HCT116 (cell line): ENCODE measurements at regions not wholly inside any gene's neighbourhood (a gene's known extent, or its start where the extent isn't known, plus 50 kb on each side); places are given as distances from the start of the nearest gene placed in this dataset.
"Not testable (repeated sequence)": the region's sequence is repeated elsewhere in the genome, so short reads cannot be mapped to it uniquely, and the experiment has no call there.

ENCODE experiments used
- ATAC-seq: fragments of 200-7000 bp; cut with Tn5 transposase; 2 replicates; pipeline ENCODE4 v1.9.1; 2020; ENCODE audit warnings: mild to moderate bottlenecking, moderate library complexity
- BruUV-seq: library from RNA; stranded (reverse); fragments of 400-500 nt; replicated peaks from 2 replicates; lab custom pipeline; 2021; lab: Mats Ljungman, UMichigan
- CTCF ChIA-PET: fragments of 300-600 bp; sonication (Branson Sonifier 250); formaldehyde crosslinking; loops from one replicate; lab custom pipeline; 2021; ENCODE audit warnings: antibody characterized with exemption; lab: Charles Lee
- POLR2A ChIA-PET: fragments of 300-600, 350-600 bp; sonication (Branson Sonifier 250); formaldehyde crosslinking; loops from one replicate; lab custom pipeline; 2021; ENCODE audit warnings: antibody characterized with exemption; lab: Charles Lee
- RAD21 ChIA-PET, 2 experiments: fragments of 300-600 bp; sonication (Branson Sonifier 250); formaldehyde crosslinking; loops; one replicate each; lab custom pipeline; 2023; ENCODE audit warnings: low total read pairs in 2 of 2; ENCODE audit not compliant: uncharacterized antibody in 2 of 2, unreplicated experiment in 2 of 2, low non-redundant PET in 1 of 2; lab: Charles Lee
- DNase-seq: peaks from one replicate; pipeline ENCODE4 v3.0.0-alpha.2; 2010; ENCODE audit warnings: low read depth, low spot score
- H2AFZ ChIP-seq: fragments of 200-600 bp; shearing (Covaris generic), sonication (generic); 2 replicates; pipeline ENCODE4 v1.6.1; 2017; ENCODE audit warnings: low read depth, mixed run types, mixed read lengths, antibody characterized with exemption, low read length; ENCODE audit not compliant: poor library complexity, severe bottlenecking
- H3K27ac ChIP-seq: 2 replicates; pipeline ENCODE4 v1.5.1; 2012; ENCODE audit warnings: low read depth, low read length
- H3K27me3 ChIP-seq: fragments of 200-600 bp; sonication (generic); 2 replicates; pipeline ENCODE4 v1.6.1; 2016; ENCODE audit warnings: mixed run types, low read length, mixed read lengths; ENCODE audit not compliant: insufficient read depth
- H3K36me3 ChIP-seq, 2 experiments: fragments of 200-500 bp in 1 of 2; fragments of 200-600 bp in 1 of 2; sonication (Bioruptor generic) in 1 of 2; sonication (generic) in 1 of 2; 2 replicates each; pipeline versions ENCODE4 v1.5.1 to v1.6.1; 2014 to 2016; ENCODE audit warnings: low read length in 2 of 2, inconsistent platforms in 1 of 2, mixed read lengths in 1 of 2, mixed run types in 1 of 2; ENCODE audit not compliant: insufficient read depth in 2 of 2, control insufficient read depth in 1 of 2
- H3K4me1 ChIP-seq, 2 experiments: fragments of 200-600 bp in 1 of 2; sonication (generic) in 1 of 2; 2 replicates each; pipeline versions ENCODE4 v1.5.1 to v1.6.1; 2012 to 2017; ENCODE audit warnings: low read length in 2 of 2, inconsistent platforms in 1 of 2, mild to moderate bottlenecking in 1 of 2, mixed read lengths in 1 of 2, mixed run types in 1 of 2, moderate library complexity in 1 of 2; ENCODE audit not compliant: insufficient read depth in 2 of 2, control insufficient read depth in 1 of 2
- H3K4me2 ChIP-seq: fragments of 200-600 bp; sonication (generic); 2 replicates; pipeline ENCODE4 v1.6.1; 2017; ENCODE audit warnings: mixed run types, low read length, mixed read lengths
- H3K4me3 ChIP-seq, 2 experiments: fragments of 200-600 bp in 1 of 2; sonication (generic) in 1 of 2; replicated peaks in 1 of 2; 2 replicates each; pipeline ENCODE4 v1.5.1; 2011 to 2016; ENCODE audit warnings: low read length in 2 of 2, control low read depth in 1 of 2, low read depth in 1 of 2, mild to moderate bottlenecking in 1 of 2, mixed read lengths in 1 of 2, mixed run types in 1 of 2
- H3K79me2 ChIP-seq: fragments of 200-600 bp; sonication (generic); 2 replicates; pipeline ENCODE4 v1.6.1; 2017; ENCODE audit warnings: mild to moderate bottlenecking, mixed run types, low read length, moderate library complexity, mixed read lengths; ENCODE audit not compliant: insufficient read depth
- H3K9ac ChIP-seq: fragments of 200-600 bp; sonication (generic); 2 replicates; pipeline ENCODE4 v1.6.1; 2016; ENCODE audit warnings: low read length, mixed read lengths
- H3K9me2 ChIP-seq: fragments of 200-600 bp; sonication (generic), shearing (Covaris generic); 2 replicates; pipeline ENCODE4 v1.6.1; 2017; ENCODE audit warnings: mixed run types, mild to moderate bottlenecking, moderate library complexity; ENCODE audit not compliant: insufficient read depth
- H3K9me3 ChIP-seq, 2 experiments: fragments of 200-500 bp in 1 of 2; fragments of 200-600 bp in 1 of 2; sonication (Bioruptor generic) in 1 of 2; sonication (generic) in 1 of 2; 2 replicates each; pipeline ENCODE4 v1.6.1; 2014 to 2017; ENCODE audit warnings: low read length in 2 of 2, mixed read lengths in 2 of 2, inconsistent platforms in 1 of 2, low read depth in 1 of 2, mild to moderate bottlenecking in 1 of 2, mixed run types in 1 of 2, moderate library complexity in 1 of 2; ENCODE audit not compliant: control insufficient read depth in 1 of 2, insufficient read depth in 1 of 2
- H4K20me1 ChIP-seq: fragments of 200-600 bp; sonication (generic), shearing (Covaris generic); 2 replicates; pipeline ENCODE4 v1.6.1; 2017; ENCODE audit warnings: mixed run types, mild to moderate bottlenecking, moderate library complexity; ENCODE audit not compliant: insufficient read depth
- EGR1 ChIP-seq: IDR thresholded peaks from 2 replicates; pipeline ENCODE4 v1.6.1; 2012; ENCODE audit warnings: low read depth
- FOSL1 ChIP-seq: IDR thresholded peaks from 2 replicates; pipeline ENCODE4 v1.6.1; 2012; ENCODE audit warnings: low read depth
- REST ChIP-seq: IDR thresholded peaks from 2 replicates; pipeline ENCODE4 v1.6.1; 2012; ENCODE audit warnings: low read depth
- SRF ChIP-seq: IDR thresholded peaks from 2 replicates; pipeline ENCODE4 v1.6.1; 2012; ENCODE audit warnings: low read depth
- ZFX ChIP-seq: fragments of 450-650 bp; IDR thresholded peaks from 2 replicates; pipeline ENCODE4 v1.6.1; 2017
- intact Hi-C: fragments of 100-400 bp; cut with micrococcal nuclease; formaldehyde crosslinking; loops from 2 replicates; pipeline ENCODE4 v1.10.0; 2022

- H3K4me3 ChIP-seq: no peak overlapping the region
- H2AFZ ChIP-seq: no peak overlapping the region
- intact Hi-C loops: no loop called here
- RAD21 ChIA-PET: no interaction called here
- CTCF ChIA-PET: no interaction called here
- H3K9ac ChIP-seq: no peak overlapping the region
- DNase-seq: no peak
- no peaks in the 10 kb centered on the region for H3K9me2 ChIP-seq
- H3K4me2 ChIP-seq: no peak overlapping the region
- H4K20me1 ChIP-seq: no peaks in the 10 kb centered on the region
- H3K27me3 ChIP-seq: no peaks in the 10 kb centered on the region
- peaks cover 0 to 6% of the 10 kb centered on the region in 2 experiments; a peak in 1 of 4 replicates for H3K4me1 ChIP-seq
- POLR2A ChIA-PET: no interaction called here
- 0 out of 4 replicates have a peak, but pooled peaks cover 0 to 5% of the 10 kb centered on the region in 2 experiments for H3K36me3 ChIP-seq
- no peak overlapping the region for H3K27ac ChIP-seq
- H3K79me2 ChIP-seq: no peaks in the 10 kb centered on the region
- no TSS peak for BruUV-seq
- TF ChIP-seq SRF (no peak), FOSL1 (no peak)
- TF ChIP-seq, all 23 proteins: peak for 0
- H3K9me3 ChIP-seq: peaks cover 4 to 6% of the 10 kb centered on the region in 2 experiments; a peak in 2 of 4 replicates
- no peak for ATAC-seq
Observed at GRCh38 chr10:3923033-3923432, 138.0 kb upstream of the KLF6 start.

GRCh38 chr10:3919709-3920308 is 134.8 kb upstream of the KLF6 start:
- intact Hi-C loops: no loop called here
- no peak overlapping the region for H3K27ac ChIP-seq
- no peak overlapping the region for H2AFZ ChIP-seq
- no peak overlapping the region for H3K4me2 ChIP-seq
- ChIA-PET RAD21 (no interaction called here), POLR2A (no interaction called here)
- H3K9ac ChIP-seq: no peak overlapping the region
- BruUV-seq: no TSS peak
- TF ChIP-seq REST (no peak), ZFX (no peak), EGR1 (no peak)
- TF ChIP-seq, all 23 proteins: peak for 0
- 0 out of 4 replicates have a peak, but pooled peaks cover 0 to 5% of the 10 kb centered on the region in 2 experiments for H3K36me3 ChIP-seq
- H3K27me3 ChIP-seq: no peaks in the 10 kb centered on the region
- no peaks in the 10 kb centered on the region for H3K79me2 ChIP-seq
- CTCF ChIA-PET: no interaction called here
- H3K4me1 ChIP-seq: peaks cover 0 to 6% of the 10 kb centered on the region in 2 experiments; a peak in 1 of 4 replicates
- DNase-seq: no peak
- H3K9me2 ChIP-seq: no peaks in the 10 kb centered on the region
- no peak for ATAC-seq
- H3K4me3 ChIP-seq: no peak overlapping the region
- H3K9me3 ChIP-seq: peaks cover 4 to 6% of the 10 kb centered on the region in 2 experiments; a peak in 2 of 4 replicates
- H4K20me1 ChIP-seq: no peaks in the 10 kb centered on the region

GRCh38 chr10:3917392-3917791 is 132.4 kb upstream of the KLF6 start:
- H3K4me2 ChIP-seq, H3K4me1 ChIP-seq, RAD21 ChIA-PET, H3K79me2 ChIP-seq, intact Hi-C loops, H2AFZ ChIP-seq, H3K9ac ChIP-seq, H3K36me3 ChIP-seq, H3K9me2 ChIP-seq, H3K27me3 ChIP-seq, H3K4me3 ChIP-seq, POLR2A ChIA-PET, DNase-seq, H3K27ac ChIP-seq, BruUV-seq, H3K9me3 ChIP-seq, H4K20me1 ChIP-seq, CTCF ChIA-PET, ATAC-seq: not testable (repeated sequence)
